ENCODE measurements at regions not wholly inside any gene's neighbourhood (a gene's known extent, or its start where the extent isn't known, plus 50 kb on each side); places are given as distances from the start of the nearest gene placed in this dataset.

DNA sequence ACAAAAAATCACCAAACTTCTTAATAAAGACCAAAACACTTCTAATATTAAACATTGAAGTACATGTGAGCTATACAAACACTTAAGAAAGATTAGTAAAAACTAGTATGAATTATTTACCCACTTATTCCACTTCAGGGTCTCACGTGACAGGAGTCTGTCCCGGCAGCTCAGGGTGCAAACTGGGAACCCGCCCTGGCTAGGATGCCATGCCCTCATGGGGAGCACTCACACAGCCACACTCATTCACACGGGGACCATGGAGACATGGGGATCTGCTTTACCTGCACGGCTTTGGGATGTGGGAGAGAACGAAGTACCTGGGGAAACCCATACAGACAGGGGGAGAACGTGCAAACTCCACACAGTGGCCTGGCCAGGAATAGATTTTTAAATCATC is 179.3 kb upstream of the UBE3A start:
- WGBS, 2 donors = 81 to 87% methylated on average over 7 of the region's 7 CpGs
- Histone ChIP-seq H3K27me3 (no peaks in the 10 kb centered on the region), H3K36me3 (no peaks in the 10 kb centered on the region), H3K9me3 (no peaks in the 10 kb centered on the region), H3K27ac (no peak overlapping the region), H3K4me3 (replicated peaks in 1 of 3) (no peak overlapping the region), H3K4me1 (no peaks in the 10 kb centered on the region)
- intact Hi-C loops (cut with DNase I) = no loop called here
- no peak for DNase-seq
- no peak for TF ChIP-seq POLR2A (IDR thresholded peaks at IDR 0.05)
- TF ChIP-seq, protein P1, sequence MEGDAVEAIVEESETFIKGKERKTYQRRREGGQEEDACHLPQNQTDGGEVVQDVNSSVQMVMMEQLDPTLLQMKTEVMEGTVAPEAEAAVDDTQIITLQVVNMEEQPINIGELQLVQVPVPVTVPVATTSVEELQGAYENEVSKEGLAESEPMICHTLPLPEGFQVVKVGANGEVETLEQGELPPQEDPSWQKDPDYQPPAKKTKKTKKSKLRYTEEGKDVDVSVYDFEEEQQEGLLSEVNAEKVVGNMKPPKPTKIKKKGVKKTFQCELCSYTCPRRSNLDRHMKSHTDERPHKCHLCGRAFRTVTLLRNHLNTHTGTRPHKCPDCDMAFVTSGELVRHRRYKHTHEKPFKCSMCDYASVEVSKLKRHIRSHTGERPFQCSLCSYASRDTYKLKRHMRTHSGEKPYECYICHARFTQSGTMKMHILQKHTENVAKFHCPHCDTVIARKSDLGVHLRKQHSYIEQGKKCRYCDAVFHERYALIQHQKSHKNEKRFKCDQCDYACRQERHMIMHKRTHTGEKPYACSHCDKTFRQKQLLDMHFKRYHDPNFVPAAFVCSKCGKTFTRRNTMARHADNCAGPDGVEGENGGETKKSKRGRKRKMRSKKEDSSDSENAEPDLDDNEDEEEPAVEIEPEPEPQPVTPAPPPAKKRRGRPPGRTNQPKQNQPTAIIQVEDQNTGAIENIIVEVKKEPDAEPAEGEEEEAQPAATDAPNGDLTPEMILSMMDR (IDR thresholded peaks at IDR 0.05) = no peak

DNA sequence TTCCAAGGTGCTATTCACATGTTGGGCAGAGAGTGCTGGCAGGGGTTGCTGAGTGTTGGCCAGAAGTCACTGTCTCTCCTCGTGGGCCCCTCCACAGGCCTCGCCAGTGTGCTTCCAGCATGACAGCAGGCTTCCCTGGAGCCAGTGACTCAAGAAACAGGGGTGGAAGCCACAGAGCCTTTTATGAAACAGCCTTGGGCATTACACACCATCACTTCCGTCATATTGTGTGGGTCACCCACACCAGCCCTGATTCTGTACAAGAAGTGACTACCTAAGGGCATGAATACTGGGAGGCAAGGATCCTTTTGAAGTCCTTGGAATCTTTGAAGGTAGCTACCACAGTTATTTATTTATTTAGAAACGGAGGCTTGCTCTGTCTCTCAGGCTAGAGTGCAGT is 177.6 kb upstream of the UBE3A start:
- Histone ChIP-seq H3K36me3 (no peaks in the 10 kb centered on the region), H3K27ac (no peak overlapping the region), H3K9me3 (no peaks in the 10 kb centered on the region), H3K4me1 (peaks cover 0 to 5% of the 10 kb centered on the region in 2 donors), H3K27me3 (no peaks in the 10 kb centered on the region), H3K4me3 (replicated peaks in 1 of 3) (no peak overlapping the region)
- TF ChIP-seq, protein P1 (IDR thresholded peaks at IDR 0.05) = no peak
- TF ChIP-seq POLR2A (IDR thresholded peaks at IDR 0.05) = no peak
- intact Hi-C loops (cut with DNase I) = no loop called here
- DNase-seq = no peak
- 61 to 86% methylated on average over 4 of the region's 4 CpGs for WGBS, 2 donors

DNA sequence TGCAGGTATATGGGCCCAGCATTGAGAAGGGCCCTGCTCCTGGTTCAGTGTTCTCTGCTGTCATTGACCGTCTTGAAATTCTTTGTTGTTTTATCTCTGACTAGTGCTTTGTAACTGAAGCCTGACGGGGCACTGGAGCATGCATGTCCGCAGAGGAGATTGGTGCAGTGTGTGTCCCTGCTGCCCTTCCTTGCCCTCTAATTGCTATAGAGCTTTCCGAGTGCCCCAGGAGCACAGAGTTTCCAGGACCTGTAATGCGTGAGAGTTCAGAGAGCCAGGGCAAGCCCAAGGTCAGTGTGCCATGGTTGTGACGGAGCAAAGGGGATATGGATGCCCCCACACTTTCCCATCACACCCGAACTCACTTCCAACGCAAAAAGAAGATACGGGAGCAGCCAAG is 174.3 kb upstream of the UBE3A start:
- DNase-seq = peak in 1 of 2 donors; percentile 7
- peaks cover 0 to 5% of the 10 kb centered on the region in 2 donors for H3K4me1 ChIP-seq
- no peak overlapping the region for H3K27ac ChIP-seq
- no peaks in the 10 kb centered on the region for H3K27me3 ChIP-seq
- intact Hi-C loops (cut with DNase I) = no loop called here
- no peaks in the 10 kb centered on the region for H3K36me3 ChIP-seq
- 52 to 77% methylated on average over 9 of the region's 9 CpGs for WGBS, 2 donors
- no peaks in the 10 kb centered on the region for H3K9me3 ChIP-seq
- no peak overlapping the region for H3K4me3 ChIP-seq (replicated peaks in 1 of 3)
- TF ChIP-seq POLR2A (IDR thresholded peaks at IDR 0.05) = no peak
- TF ChIP-seq, protein P1 (IDR thresholded peaks at IDR 0.05) = no peak

DNA sequence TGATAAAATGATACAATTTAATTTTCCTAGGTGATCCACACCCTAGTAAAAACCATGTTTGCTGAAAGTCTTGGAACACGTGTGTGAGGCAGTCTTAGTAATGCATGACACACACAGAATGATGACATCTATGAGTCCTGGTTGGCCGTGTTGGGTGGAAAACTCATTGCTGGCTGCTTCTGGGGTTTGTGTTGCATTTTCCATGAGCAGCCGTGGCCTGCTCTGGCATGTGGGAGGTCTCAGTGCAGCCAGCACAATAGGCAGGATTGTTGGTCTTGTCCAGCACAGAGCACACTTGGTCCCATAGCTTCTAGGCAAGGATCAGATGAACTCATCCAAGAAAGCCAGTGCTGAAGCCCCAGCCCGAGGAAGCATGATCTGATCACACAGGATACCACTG is 172.8 kb upstream of the UBE3A start:
- intact Hi-C loops (cut with DNase I) = no loop called here
- Histone ChIP-seq H3K27ac (no peak overlapping the region), H3K36me3 (no peaks in the 10 kb centered on the region), H3K27me3 (no peaks in the 10 kb centered on the region), H3K4me1 (peaks cover 0 to 5% of the 10 kb centered on the region in 2 donors), H3K9me3 (no peaks in the 10 kb centered on the region), H3K4me3 (replicated peaks in 1 of 3) (no peak overlapping the region)
- no peak for TF ChIP-seq POLR2A (IDR thresholded peaks at IDR 0.05)
- TF ChIP-seq, protein P1 (IDR thresholded peaks at IDR 0.05) = no peak
- peak in 1 of 2 donors; percentile 5 for DNase-seq
- WGBS, 2 donors = 48 to 72% methylated on average over 4 of the region's 4 CpGs

DNA sequence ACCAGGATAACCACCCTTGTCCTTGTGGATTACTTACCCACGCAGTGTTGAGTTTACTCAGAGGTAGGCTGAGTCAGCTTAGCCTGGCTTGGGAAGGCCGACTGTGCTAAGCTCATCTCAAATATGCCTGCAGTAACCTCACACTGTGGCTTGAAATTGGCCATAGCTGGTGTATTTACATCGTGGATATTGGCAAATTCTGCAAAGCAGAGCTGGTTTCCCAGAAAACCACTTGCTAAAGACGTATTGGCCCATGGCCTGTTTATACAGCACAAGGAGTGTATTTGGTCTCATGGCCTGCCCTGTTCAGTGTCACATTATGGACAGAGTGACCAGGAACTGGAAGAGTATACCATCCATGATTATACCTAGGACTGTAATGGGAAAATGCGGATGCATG is 170.5 kb upstream of the UBE3A start:
- H3K4me3 ChIP-seq (replicated peaks in 1 of 3) = no peak overlapping the region
- TF ChIP-seq POLR2A (IDR thresholded peaks at IDR 0.05) = no peak
- TF ChIP-seq, protein P1 (IDR thresholded peaks at IDR 0.05) = no peak
- no peak overlapping the region for H3K27ac ChIP-seq
- H3K9me3 ChIP-seq = no peaks in the 10 kb centered on the region
- intact Hi-C loops (cut with DNase I) = no loop called here
- WGBS, 2 donors = 75 to 79% methylated on average over 5 of the region's 5 CpGs
- H3K27me3 ChIP-seq = no peaks in the 10 kb centered on the region
- no peaks in the 10 kb centered on the region for H3K36me3 ChIP-seq
- H3K4me1 ChIP-seq = peaks cover 0 to 5% of the 10 kb centered on the region in 2 donors
- no peak for DNase-seq

Data from thyroid gland (tissue), 4 donors.